GM21825 (cell line): ENCODE measurements at regions not wholly inside any gene's neighbourhood (a gene's known extent, or its start where the extent isn't known, plus 50 kb on each side); places are given as distances from the start of the nearest gene placed in this dataset.
A peak's percentile ranks its signal among the peaks of the same experiment; 100 is the strongest.
"Not testable (repeated sequence)": the region's sequence is repeated elsewhere in the genome, so short reads cannot be mapped to it uniquely, and the experiment has no call there.

Source experiments
- ATAC-seq: cut with Tn5 transposase; IDR thresholded peaks from one replicate; pipeline ENCODE4 v1.9.1; 2021; ENCODE audit warnings: mild to moderate bottlenecking, moderate library complexity; ENCODE audit not compliant: unreplicated experiment

DNA sequence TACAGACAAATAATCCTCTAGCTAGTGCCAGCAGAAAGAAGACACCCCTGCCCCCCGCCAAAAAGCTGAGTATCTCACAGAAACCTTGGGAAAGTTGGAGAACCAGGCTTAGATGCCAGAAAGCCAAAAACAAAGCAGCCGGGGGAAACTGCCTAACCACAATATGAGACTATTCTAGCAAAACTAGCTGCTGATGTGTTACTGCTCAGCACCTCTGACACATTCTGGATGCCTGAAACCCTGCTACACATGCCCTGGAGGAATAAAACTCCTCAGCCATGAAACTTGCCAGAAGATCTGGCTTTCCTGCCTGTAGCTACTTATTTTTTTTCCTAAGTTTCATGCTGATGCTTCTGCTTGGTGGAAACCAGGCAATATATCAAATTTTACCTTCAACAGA is 122.7 kb upstream of the GCFC2 start:
- no peak for ATAC-seq

DNA sequence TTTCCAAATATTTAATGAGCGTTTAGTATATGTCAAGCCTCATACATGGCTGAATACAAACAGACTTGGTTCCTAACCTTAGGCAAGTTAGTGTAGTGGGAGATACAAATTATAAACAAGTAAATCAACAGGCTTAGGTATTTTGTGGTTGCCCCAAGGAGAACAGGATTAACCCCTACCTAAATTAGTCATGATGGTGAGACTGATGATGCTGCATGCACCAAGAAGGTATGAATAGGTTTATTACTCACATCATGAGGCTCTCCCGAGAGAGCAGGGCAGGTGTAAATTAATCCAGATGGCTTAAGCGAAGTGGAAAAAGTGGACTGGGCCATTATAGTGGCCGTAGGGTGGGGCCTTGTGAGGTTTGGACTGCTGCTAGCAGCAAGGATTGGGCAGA is 118.1 kb upstream of the GCFC2 start:
- no peak for ATAC-seq

DNA sequence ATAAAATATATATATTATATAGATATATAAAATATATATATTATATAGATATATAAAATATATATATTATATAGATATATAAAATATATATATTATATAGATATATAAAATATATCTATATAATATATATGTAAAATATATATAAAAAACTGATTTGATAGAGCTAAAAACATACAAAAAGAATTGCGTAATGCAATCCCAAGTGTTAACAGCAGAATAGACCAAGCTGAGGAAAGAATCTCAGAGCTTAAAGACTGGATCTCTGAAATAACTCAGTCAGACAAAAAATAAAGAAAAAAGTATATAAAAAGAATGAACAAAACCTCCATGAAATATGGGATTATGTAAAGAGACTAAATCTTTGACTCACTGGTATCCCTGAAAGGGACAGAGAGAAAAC is 112.8 kb upstream of the GCFC2 start:
- ATAC-seq = not testable (repeated sequence)

DNA sequence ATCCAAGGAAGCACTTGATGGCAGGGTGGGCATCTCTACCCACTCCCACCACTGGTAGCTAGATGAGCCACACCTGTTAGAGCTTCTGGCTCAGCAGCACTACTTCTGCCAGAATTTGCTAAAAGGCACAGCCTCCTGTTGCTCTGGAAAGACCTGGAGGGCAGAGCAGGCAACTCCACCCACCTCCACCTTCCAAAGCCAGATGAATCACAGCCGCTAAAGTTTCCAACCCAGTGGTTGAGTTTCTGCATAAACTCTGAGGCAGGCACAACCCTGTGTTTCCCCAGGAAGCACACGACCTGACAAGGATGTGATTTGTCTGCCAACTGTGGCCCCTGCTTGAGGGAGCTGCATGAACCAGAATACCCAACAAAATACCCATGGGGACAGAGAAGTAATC is 111.6 kb upstream of the GCFC2 start:
- ATAC-seq = no peak

DNA sequence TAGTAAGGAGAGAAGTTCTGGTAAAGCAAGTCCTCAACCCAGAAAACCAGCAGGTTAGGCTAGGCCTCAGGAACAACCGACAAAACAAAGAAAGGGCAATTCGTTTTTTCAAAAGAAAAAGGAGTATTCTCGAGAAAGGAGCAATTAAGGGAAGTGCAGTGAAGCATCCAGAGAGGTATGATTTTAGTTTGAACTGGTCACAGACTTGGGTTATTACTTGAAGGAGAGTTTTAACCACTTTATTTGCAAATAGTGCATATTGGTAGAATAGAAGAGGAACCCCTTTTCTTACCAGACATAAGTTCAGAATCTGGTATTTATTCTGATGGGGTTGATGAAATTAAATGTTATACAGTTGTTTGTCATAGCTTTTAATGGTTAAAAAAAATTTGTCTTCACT is 110.0 kb upstream of the GCFC2 start:
- no peak for ATAC-seq

DNA sequence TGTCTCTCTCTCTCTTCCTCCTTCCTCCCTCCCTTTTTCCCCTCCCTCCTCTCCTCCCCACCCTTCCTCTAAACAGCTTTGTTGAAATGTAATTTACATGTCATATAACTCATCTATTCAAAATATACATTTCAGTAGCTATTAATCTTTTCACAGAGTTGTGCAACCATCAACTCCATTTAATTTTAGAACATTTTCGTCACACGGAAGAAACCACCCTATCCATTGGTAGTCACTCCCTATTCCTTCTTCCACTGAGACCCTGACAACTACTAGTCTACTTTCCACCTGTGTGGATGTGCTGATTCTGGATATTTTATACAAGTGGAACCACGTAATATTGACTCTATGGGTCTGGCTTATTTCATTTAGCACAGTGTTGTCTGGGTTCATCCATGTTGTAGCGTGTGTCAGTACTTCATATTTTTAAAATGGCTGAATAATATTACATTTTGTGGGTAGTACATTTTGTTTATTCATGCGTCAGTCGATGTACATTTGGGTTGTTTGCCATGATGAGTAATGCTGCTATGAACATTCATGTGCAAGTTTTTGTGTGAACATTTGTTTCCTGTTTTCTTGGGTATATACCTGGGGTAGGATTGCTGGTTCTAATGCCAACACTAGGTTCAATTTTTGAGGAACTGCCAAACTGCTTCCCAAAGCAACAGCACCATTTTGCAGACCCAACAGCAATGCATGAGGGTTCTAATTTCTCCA is 100.1 kb upstream of the GCFC2 start:
- no peak for ATAC-seq

GRCh38 chr2:75808793-75809535 is 98.2 kb upstream of the GCFC2 start:
- ATAC-seq = no peak

DNA sequence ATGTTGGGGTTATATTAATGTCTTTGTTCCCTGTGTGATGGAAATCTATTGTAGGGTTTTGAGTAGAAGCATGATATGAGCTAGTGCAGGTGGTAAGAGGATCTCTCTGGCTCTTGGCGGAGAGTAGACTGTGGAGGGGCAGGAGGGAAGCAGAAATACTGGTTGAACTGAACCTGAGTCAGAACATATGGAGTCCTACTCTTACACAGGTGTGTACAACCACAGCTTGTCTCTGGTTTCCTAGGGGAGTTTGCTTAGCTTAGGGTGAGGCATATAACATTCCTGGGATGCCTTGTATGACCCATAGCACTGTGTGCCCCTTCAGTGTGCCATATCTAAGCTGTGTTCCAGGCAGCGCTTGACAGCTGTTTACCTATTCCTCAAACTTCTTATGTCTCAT is 97.3 kb upstream of the GCFC2 start:
- no peak for ATAC-seq

- ATAC-seq = no peak
Measured at GRCh38 chr2:75801234-75801982, 90.7 kb upstream of the GCFC2 start.

GRCh38 chr2:75800456-75800855 is 89.7 kb upstream of the GCFC2 start:
- peak; percentile 60 for ATAC-seq

DNA sequence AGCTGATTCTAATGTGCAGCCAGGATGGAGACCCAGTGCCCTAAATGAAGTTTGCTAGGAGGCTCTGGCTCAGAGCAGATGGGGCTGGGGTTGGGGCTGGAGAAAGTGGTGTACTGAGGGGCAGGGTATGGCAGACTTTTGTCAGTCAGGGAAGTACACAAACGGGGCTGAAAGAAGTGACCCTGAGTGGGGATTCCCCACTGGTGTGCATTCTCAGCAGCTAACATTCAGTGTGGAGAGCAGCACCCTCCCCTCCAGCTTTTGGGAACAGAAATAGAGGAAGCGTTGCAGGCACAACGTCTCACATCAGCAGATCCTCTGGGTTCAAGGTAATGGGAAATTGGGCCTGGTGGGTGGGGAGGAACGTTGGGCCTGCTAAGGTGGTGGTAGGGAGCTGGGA is 89.1 kb upstream of the GCFC2 start:
- peak; percentile 53 for ATAC-seq

- ATAC-seq = no peak
Measured at GRCh38 chr2:75798569-75798968, 87.9 kb upstream of the GCFC2 start.

- no peak for ATAC-seq
Measured at GRCh38 chr2:75792996-75793395, 82.3 kb upstream of the GCFC2 start.

DNA sequence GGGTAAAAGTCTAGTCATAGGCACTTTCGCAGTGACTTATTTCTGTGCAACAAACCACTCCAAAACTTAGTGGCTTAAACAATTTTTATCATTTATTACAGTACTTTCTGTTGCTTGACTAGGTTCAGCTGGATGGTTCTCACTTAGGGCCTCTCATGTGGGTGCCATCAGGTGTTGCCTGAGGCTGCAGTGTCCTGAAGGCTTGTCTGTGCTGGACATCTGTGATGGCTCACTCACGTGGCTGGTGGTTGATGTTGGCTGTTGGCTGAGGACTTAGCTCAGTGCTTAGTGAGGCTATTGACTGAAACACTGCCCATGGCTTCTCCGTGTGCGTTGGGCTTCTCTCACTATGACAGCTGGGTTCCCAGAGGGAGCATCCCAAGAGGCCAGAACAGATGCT is 81.4 kb upstream of the GCFC2 start:
- ATAC-seq = no peak

DNA sequence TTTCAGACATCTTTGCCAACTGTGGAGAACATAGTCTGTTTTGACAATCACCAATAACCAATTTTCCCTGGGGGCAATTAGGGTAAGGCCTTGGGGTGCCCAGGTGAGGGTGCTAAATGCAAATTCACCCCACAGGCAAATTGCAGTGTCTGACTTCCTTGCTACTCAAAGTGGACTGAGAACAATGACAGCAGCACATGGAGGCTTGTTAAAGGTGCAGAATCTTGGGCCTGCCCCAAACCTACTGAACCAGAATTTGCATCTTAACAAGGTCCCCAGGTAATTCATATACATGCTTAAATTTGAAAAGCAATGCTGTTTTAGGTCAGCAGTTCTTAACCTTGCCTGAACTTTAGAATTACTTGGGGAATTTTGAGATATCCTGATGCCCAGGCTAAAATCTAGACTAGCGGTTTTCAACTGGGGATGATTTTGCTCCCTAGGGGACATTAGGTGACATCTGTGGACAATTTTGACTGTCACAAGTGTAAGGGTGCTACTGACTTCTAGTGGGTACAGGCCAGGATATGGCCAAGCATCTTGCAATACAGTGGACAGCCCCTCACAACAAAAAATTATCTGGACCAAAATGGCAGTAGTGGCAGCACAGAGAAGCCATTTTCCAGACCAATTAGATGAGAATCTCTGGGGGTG is 80.2 kb upstream of the GCFC2 start:
- ATAC-seq = peak; percentile 40

GRCh38 chr2:75790121-75790813 is 79.6 kb upstream of the GCFC2 start:
- no peak for ATAC-seq

GRCh38 chr2:75788902-75789301 is 78.2 kb upstream of the GCFC2 start:
- ATAC-seq = no peak

DNA sequence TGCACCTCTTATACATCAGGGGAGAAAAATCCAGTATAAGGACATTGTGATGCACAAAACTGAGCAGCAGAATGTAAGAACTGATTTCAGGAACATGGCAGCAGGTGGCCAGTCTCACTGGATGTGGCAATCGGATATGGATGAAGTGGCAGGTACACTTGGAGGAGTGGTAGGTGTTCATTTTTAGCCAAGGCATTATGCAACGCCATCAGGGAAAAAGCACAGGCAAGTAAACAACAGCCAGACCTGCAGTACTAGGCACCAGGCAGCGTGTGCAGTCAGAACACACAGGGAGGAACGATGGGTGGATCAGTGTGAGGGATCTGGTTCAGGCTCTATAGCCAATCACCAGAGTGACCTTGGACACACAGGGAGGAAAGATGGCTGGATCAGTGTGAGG is 77.4 kb upstream of the GCFC2 start:
- no peak for ATAC-seq

DNA sequence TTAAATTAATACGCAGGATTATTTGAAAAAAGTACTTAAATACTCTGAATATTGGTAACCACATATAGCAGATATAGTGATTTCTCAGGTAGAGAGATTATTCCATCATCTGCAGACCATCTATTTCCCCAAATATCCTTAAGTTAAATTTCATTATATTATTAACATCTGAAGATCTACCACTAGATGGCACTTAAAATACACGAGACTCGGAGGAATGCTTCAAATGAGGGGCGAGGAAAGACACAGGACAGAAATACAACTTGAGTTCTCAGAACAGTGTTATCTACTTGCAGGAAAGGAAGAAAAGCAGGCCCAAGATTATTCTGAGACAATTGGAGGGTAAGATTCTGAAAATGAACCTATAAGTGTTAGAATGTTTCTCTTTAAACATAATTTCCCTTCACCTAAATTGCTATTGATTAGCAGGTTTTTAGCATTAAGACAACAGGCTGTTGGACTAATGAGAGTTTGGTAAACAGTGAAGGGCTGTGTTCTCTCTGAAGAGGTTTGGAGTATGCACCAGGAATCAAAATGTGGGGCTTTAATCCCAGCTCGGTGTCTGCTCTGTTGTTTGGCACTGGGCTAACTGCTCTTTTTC is 76.9 kb upstream of the GCFC2 start:
- no peak for ATAC-seq

- no peak for ATAC-seq
Measured at GRCh38 chr2:75775311-75775823, 64.7 kb upstream of the GCFC2 start.
